Tongue (tissue), 2 donors: ENCODE measurements at regions not wholly inside any gene's neighbourhood (a gene's known extent, or its start where the extent isn't known, plus 50 kb on each side); places are given as distances from the start of the nearest gene placed in this dataset. TPM values are rescaled to one million over a fixed set of nuclear protein-coding genes. Genes with fewer than 3 reads are reported as not detected.

Source experiments
- DNase-seq: peaks from one replicate; pipeline ENCODE4 v3.0.0-alpha.2; 2015
- small RNA-seq: library from RNA; depleted of rRNA; stranded (forward); fragments of <200 nt; gene quantifications from one replicate; pipeline ENCODE3, GENCODE V24; 2014; ENCODE audit warnings: low replicate concordance

- DNase-seq, result no peak
Measured at GRCh38 chr2:12637754-12638153, 79.0 kb upstream of the TRIB2 start.

- DNase-seq, result no peak
Measured at GRCh38 chr2:12641441-12641840, 75.3 kb upstream of the TRIB2 start.

DNA sequence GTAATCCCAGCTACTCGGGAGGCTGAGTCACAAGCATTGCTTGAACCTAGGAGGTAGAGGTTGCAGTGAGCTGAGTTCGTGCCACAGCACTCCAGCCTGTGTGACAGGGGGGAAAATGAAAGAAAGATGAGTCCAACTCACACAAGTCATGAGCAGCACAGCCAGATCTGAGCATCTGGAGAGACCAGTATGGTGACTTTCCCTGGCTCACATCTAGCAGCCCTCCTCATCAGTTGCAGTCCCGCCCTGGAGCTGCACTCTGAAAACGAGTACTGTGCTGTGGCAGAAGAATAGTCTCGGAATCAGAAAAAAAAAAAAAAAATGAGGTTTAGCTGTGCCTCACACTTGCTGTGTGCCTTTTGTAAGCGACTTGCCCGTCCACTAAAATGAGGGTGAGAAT lies 74.4 kb upstream of the TRIB2 start:
- no peak for DNase-seq

DNA sequence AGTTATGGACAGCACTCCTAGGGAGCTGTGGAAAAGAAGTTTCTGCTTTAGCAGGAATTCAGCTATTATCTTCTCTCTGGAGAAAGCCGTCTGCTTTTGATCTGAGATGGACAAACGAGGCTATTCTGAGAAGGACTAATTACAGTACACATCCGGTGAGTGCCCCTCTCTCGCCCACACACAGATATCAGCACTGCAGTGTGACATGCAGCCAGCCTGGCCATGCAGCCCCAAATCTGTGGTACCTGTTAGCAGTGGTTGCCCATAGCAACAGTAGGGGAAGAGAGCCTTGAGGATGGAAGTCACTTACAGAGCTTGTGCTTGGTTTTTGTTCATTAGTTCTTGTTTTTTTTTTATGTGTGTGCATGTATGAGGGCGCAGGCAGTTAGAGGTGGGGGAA lies 73.9 kb upstream of the TRIB2 start:
- no peak for DNase-seq

DNA sequence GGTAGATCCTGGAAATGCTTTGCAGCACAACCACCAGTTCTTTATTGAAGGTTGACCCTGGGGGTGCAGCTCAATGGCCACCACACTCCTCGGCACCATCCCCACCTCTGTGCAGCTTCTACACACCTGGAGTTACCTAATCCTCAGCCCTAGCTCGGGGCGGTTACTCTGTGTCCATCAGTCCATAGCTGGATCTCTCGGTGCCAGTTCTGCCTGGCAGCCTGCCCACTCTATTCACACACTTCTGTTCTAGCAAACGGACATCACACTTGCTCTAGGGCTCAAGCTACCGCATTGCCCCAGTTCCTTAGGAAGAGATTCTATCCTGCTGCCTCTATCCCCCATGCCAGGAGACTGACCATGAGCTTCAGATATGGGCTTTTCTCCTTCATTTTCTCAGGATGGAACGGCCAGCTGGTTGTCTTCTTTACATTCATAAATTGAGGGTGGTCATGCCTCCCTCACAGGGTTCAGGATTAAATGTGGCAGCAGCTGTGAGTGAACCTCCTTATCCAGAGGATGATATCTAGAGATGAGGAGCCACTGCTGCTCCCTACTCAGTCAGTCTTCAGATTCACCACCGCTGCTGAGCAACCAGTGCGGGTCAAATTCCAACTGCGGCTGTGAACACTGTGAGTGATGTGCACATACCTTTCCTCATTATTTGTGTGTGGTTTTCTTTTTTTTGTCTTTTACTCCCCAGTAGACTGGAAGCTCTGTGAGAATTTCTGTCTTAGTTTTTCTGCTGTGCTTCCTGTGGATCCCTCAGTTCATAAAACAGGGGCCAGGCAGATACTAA lies 66.9 kb upstream of the TRIB2 start:
- no peak for DNase-seq

- DNase-seq, result peak; percentile 29
Measured at GRCh38 chr2:12651641-12652040, 65.1 kb upstream of the TRIB2 start.

- DNase-seq, result no peak
Measured at GRCh38 chr2:12652723-12653122, 64.0 kb upstream of the TRIB2 start.

DNA sequence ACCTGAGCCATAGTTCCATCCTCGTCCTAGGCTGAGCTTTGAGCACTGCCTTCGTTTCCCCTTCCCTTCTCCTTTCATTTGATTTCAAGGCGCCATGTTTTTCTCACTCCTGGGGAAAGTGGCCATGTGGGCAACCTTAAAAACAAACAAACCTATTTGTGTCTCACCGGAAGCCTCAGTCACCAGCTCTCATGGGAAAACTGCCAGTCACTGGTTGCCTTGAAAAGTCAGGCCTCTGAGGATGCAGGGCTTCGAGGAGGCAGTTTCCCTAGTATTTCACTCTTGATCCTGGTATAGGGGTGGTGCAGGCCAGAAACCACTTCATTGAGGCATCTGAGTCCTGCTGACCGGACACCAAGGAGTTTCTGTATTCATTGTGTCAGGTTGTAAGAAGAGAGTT lies 59.2 kb upstream of the TRIB2 start:
- no peak for DNase-seq

- DNase-seq, result no peak
Measured at GRCh38 chr2:12658310-12658945, 58.3 kb upstream of the TRIB2 start.

- no peak for DNase-seq
Measured at GRCh38 chr2:12661489-12661888, 55.2 kb upstream of the TRIB2 start.

DNA sequence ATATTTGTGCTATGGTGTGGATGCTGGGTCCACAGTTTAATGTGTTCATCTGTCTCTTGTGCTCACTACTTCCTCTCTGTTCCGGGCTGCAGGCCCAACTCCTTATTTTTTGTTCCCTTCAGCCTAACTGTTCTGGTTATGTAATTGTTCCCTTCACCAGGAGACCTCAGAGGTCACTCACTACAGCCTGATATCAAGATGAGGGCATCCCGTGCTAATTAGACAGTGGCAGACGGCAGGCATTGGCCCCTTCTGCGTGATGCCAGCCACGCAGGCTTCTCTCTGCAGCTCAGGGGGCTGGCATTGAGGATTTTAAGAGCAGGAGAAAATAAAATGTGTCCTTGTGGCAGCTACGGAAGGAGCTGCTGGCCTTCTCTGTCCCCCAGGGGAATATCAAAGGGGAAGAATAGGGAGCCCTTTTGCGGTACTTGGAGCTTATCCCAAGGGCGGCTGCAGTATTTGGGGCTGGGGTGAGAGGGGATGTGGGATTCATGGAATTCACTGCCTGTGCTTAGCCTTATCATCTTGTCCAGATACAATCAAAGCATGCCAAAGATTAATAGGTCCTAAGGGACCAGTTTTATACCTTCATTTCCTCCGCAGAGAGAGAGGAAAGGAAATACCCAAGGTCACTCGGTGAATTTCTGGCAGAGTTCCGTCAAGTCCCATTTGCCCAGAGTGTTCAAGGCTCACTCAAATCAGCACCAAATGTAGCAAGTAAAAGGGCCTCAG lies 53.3 kb upstream of the TRIB2 start:
- no peak for DNase-seq

DNA sequence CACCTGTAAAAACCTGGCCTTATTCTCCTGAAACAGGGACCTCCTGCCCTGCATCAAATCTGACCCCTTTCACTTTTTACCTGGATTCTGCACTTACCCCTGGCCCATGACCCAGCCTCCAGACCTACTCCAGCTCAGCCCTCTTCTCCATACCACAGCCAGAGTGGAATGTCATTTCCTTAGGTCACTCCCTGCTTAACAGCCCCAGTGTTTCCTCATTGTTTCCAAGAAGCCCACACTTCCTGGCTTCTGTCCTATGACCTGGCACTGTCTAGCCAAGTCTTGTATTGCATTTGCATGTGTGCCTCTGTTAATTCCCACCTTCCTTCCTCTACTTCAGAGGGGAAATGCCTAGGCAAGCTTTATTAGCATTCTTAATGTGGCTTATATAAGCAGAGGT lies 51.4 kb upstream of the TRIB2 start:
- DNase-seq, result no peak

GRCh38 chr2:12666445-12666844 lies 50.3 kb upstream of the TRIB2 start:
- no peak for DNase-seq

Small RNA genes lying in the stretch of these regions (small RNA-seq; reads per million reads assigned to genes)
- gene MIR3681 (0.06 reads per million), gene RF00093 (not detected), gene RNU6-843P (not detected)
